NOMO-1 treated with dmso at 0.1 percent for 144 hours (cell line): ENCODE measurements at regions not wholly inside any gene's neighbourhood (a gene's known extent, or its start where the extent isn't known, plus 50 kb on each side); places are given as distances from the start of the nearest gene placed in this dataset.
"Not testable (repeated sequence)": the region's sequence is repeated elsewhere in the genome, so short reads cannot be mapped to it uniquely, and the experiment has no call there.

Experiments used
- DNase-seq: peaks from one replicate; lab custom pipeline; 2025; ENCODE audit not compliant: unreplicated experiment; lab: John Stamatoyannopoulos, UW

DNA sequence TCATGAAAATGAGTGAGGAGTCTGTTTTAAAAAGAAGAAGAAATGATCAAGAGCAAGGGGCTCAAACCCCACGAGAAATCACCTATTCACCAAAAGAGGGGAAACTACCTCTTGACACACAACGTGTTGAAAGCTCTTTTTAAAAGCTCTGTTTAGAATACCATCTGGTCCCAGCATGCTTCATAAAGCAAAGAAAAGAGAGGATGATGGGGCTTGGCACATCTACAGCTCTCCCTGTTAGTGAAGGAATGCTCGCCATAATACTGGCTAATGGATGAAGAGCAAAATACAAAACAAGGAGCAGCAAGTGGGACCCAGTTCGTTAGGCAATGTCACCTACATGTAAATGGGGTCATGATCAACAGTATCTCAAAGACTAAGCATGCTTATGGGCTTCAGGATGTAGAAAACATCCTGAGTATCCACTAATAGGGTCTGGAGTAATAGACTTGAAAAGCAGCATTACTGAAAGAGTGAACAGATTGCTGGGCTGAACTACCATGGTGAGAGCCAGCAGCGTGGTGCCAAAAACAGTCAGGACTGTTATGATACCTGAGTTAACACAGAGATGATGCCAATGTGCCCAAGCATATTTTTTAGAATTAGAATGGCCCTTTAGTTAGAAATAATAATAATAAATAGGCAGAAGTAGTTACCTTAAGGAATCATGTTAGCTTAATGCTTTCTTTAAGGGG lies 159.7 kb upstream of the POU1F1 start:
- no peak for DNase-seq

DNA sequence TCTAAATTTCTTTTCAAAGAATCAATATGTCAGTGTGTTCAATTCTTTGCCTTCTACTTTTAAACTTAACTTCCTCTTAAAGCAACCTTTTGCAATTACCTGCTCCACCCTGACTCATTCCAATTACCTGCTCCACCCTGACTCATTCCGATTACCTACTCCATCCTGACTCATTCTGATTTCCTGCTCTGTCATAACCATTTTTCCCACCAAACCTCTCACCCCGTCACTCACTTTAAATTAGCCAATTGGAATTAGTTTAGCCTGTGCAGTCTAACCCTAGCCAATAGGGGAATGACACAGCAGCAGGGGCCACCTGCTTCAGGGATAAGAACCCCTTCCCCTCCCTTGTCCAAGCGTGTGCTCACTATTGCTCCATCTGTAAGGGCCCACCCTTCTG lies 157.1 kb upstream of the POU1F1 start:
- DNase-seq = not testable (repeated sequence)

DNA sequence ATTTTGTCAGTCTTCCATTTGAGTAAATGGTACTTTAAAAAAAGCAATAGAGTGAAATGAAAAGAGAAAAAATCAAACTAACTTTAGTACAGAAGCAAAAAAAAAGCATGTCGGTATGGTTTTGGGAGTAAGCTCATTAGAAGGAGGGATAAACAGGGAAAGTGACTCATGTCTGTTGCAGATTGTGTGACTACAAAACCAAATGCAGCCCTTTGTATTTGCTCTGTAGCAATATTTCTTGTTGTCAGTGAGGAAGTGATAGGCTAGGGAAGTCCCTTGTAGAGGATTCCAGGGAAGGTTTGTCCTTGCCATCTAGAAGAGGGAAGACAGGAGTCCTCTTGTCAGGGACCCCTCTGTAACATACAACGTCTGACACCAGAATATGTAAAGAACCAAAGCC lies 150.5 kb upstream of the POU1F1 start:
- DNase-seq = no peak

DNA sequence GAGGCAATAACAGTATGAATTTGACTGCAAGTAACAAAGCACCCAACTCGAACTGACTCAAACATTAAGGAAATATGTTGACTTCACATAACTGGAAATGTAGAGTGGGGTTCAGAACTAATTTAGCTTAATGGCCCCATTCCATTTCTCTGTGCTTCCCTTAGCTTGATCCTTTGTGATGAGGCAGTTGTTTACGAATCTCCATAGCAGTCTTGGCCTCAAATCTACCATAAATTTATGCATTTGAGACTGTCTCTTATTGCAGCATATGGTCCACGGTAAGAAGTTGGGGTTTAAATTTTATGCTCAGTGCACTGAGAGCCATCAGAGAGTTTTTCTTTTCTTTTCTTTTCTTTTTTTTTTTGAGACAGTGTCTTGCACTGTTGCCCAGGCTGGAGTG lies 148.7 kb upstream of the POU1F1 start:
- DNase-seq = no peak

DNA sequence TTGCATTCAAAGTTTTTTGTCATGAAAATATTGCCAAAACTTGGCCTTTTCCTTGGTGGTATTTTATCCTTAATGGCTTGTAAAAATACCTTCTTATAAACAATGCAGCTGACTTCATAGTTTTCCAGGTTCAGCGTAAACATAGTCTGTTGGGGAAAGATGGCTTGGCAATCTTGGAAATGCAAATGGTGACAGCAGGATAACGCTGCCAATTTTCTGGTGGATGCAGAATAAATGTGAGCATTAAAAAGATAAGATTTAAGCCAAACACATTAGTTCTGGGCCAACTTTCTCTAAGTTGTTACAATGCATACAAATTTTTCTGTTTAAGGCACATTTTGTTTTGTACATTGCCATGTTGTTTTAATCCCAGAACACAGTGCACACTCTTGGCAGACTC lies 147.0 kb upstream of the POU1F1 start:
- DNase-seq = no peak

DNA sequence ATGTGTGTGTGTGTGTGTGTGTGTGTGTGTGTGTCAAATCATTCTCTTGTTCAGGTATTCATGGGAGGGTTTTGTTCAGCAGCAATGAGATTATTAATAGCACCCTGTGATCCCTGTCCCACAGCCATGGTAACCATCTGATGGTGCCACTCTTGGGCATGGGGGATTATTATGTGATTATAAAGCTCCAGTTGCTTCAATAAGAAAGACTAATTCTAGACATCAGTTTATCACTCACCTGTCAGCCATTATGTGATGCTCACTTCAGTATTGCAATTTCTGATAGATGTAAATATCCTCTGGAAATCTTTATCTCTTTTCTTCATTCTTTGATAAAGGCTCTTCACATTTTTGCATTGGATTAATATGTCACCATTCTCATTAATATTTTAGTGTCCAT lies 145.9 kb upstream of the POU1F1 start:
- no peak for DNase-seq

DNA sequence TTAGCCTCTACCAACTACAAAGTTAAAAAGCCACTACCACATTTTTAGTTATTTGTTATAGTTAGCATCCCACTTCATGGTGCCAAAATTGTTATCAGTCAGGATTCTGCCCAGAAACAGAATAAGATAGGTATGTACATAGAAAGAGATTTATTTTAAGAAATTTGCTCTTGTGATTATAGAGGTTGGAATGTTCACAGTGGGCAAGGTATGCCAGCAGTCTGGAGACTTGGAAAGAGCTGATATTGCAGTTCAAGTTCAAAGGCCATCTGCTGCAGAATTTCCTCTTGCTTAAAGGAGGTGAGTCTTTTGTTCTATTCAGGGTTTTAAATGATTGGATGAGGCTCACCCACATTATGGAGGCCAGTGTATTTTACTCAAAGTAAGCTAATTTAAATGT lies 143.8 kb upstream of the POU1F1 start:
- DNase-seq = no peak

DNA sequence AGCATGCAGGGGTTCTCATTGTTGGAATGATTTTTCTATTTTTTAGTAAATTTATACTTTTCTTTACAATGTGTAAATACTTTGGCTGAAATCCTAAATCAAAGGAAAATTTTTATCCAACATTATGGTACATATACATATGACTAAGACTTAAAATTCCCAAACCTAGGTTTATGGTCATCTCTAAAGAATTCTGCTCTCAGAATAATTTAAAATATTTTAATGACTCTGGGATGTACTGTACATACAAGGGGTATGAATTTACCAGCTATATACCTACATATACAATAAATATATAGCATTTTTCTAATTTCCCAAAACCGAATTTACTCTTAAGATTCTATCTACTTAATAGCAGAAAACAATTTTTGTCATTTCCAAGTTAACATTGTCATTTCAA lies 137.9 kb upstream of the POU1F1 start:
- no peak for DNase-seq

DNA sequence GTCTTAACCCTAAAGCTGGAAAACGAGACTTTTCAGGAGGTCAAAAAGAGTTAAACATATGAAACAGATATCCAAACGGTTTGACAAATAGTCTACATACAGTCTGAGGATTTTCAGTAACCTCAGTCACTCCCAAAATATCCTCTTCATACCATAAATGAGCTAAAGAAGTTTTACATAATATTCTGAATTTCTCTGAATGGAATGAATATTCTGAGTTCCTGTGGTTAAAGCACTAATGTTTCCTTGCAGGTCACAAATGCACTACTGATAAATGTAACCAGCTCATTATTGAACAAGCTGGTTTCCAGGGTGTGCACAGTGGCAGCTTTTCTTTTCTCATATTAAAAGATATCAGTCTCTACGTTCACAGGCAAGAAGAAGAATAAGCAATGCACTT lies 137.4 kb upstream of the POU1F1 start:
- DNase-seq = no peak

DNA sequence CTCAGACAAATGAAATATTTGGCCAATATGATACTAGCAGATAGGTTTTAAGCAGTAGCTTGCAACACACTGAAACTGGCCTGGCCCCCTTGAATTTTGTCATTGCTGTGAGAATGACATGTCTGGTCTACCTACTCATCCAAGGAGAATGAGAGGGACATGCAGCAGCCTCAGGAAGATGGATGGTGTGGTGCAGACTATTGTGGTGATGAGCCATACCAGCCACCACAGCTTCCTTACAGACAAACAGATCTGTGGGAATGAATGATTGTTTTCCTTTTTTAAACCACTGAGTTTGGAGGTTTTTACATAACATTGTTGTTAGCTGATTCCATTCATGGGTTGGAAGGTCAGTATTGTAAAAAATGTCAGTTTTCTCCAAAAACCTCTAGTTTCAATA lies 133.7 kb upstream of the POU1F1 start:
- no peak for DNase-seq

DNA sequence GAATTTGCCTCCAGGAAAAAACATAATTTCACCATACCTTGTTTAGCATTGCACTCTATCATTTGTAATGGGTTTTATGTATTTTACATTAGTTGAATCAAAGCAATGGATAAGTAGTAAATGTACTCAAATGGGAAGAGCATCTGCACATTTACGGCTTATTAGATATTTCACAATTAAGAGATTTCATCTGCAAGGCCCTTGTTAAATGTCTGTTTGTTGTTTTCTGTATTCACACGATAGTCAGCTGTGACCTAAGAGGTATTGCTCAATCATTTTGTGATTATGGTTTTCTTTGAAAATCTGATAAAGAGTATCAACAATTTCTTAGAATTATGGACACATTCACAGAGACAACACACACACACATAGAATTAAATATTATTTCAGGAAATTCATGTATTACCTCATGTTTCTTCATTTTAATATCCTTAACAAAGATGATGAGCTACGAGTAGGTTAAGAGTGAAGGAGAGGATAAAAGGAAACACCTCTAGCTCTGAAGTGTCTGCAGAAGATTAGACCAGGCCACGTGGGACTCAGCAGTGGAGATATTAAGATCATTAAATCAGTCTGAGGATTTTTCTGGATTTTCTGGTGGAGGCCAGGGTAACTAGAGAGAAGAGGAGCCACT lies 121.9 kb upstream of the POU1F1 start:
- DNase-seq = no peak

DNA sequence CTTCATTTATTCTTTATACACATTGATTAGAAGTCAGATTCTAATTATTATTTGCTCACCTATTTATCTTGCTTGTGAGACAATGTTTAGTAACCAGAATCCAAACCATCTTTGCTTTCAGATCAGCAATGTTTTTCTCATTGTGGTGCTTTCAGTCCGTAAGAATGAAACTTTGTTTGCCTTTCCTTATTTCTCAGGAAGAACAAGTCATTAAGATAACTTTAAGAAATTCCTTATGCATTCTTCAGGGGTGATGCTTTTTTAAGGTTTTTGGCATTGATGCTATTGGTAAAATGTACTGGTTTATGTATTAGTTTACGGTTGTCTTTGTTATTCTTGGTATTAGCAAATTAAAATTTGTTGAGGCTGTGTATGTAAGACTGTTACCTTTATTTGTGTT lies 120.8 kb upstream of the POU1F1 start:
- DNase-seq = no peak

DNA sequence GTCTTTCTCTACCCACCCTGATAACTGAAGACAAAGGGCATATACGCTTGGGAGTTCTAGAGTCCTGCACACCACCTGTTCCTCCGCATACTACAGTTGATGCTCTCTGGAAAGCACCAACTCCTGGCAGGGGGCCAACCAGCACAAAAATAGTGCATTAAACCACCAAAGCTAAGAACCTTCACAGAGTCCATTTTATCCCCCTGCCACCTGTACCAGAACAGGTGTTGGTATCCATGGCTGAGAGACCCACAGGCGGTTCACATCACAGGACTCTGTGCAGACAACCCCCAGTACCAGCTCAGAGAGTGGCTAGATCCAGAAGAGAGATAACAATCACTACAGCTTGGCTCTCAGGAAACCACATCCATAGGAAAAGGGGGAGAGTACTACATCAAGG lies 114.4 kb upstream of the POU1F1 start:
- DNase-seq = no peak

DNA sequence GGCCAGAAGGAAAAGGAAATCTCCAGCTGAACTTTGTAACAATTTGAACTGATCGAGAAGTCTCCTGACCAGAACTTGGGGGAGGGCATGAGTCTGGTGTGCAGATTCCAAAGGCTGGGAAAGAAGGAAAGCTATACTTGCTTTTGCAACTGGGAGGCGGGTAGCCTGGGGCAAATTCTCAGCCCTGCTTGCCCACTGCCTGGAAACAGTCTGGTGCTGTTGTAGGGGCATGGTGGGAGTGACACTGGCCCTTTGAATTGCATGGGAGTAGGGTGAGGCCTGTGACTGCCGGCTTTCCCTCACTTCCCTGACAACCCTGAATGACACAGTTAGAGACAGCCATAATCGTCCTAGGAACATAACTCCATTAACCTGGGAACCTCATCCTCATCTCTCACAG lies 114.0 kb upstream of the POU1F1 start:
- no peak for DNase-seq

DNA sequence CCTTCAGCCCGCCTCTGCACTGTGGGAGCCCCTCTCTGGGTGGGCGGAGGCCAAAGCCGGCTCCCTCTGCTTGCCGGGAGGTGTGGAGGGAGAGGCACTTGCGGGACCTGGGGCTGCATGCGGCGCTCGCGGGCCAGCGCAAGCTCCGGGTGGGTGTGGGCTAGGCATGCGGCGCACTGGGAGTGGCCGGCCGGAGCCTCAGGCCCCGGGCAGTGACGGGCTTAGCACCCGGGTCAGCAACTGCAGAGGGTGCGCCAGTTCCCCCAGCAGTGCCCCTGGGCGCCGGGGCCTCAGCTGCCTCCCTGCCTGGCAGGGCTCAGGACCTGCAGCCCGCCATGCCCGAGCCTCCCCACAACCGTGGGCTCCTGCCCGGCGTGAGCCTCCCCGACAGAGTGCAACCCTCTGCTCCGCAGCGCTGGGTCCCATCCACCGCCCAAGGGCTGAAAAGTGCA lies 98.9 kb upstream of the POU1F1 start:
- DNase-seq = no peak

DNA sequence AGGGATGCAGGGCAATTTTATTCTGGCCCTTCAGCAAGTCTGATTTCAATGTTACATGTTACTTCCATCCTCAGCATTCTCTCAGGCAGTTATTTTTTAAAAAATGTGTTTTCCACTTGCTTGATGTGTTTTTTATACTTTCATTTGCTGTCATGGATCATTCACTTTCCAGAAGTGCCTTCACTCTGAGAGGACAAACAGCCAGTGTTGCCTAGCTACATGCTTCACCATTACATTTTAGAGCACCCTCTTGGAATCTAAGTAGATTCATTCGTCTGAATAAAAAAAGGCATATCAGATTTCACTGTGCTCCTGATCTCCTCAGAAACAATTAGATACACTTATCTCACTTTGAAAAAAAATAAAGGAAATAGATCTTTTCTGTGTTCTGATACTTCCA lies 93.6 kb upstream of the POU1F1 start:
- DNase-seq = no peak

DNA sequence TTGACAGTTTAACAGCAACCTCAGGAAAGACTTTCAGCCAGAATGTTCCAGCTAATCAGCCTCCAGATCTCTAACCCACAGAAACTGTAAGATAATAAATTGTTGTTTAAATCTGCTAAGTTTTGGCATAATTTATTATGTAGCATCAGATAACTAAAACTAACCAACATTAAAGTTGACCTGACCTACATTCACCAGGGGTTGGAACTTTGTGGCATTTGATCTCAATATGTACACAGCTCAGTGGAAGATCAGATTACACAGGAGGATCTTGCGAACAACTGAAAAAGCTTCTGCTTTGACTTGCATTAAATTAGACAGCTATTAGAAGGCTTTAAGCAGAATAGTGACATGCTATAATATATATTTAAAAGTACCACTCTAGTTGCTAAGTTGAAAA lies 91.4 kb upstream of the POU1F1 start:
- DNase-seq = no peak

DNA sequence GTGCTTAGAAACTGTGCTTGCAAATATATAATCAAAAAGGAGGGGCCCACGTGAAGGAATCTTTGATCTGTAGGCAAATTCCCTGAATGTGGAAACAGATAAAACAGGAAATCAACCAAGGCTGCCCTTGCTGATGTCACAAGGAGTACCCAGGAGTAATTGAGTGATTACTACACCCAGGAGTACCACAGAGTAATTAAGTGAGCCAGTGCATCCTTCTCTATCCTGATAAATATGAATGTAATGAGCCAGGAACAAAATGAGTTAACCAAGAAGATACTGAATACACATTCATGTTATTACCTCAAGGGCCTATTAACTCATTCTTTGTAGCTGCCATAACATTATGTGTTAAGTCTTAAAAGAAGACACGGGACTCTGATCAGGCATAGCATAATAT lies 87.3 kb upstream of the POU1F1 start:
- DNase-seq = no peak

DNA sequence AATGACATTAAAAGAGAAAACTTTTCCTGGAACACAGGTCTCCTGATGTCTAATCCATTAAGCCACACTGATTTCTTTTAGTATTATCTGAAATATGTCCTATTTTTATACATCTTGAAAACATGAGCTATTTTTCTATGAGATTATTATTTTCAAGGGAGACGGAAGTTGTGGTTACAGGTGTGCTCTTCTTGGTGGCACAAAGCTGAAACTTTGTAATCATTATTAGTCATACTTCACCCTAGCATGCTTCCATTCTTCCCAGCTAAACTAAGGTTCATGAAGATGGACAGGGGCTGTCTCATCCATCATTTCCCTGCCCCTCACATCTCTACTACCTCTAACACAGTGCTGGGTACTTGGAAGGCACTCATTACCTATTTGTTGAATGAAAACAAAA lies 85.6 kb upstream of the POU1F1 start:
- DNase-seq = no peak

DNA sequence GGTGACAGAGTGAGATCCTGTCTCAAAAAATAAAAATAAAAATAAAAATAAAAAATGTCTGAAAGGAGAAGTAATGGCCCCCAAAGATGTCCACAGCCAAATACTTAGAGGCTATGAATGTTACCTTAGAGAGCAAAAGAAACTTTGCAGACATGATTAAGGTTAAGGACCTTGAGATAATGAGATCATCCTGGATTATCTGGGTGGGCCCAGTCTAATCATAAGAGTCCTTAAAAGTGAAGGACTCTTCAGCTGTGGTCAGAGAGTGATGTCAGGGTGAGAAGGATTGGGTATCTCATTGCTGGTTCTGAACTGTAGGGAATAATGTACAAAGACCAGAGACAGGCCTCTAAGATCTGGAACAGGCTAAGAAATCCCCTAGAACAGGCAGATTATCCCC lies 84.9 kb upstream of the POU1F1 start:
- no peak for DNase-seq

DNA sequence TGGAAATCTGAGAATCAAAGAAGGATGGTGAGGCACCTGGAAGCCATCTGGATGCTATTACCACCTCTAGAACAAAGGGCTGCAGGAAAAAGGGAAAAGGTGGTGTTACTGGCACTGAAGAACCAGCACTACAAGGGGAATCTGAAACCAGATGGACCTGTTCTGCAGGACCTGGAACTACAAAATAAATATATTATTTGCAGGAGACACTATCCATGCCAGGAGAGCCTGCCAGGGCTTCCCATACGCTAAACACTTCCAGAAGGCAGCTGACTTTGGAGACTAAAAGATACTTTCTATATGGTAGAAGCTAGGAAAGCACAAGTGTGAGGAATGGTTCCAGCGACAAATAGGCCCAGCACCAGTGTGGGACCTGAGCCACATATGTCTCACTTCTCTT lies 83.4 kb upstream of the POU1F1 start:
- no peak for DNase-seq

DNA sequence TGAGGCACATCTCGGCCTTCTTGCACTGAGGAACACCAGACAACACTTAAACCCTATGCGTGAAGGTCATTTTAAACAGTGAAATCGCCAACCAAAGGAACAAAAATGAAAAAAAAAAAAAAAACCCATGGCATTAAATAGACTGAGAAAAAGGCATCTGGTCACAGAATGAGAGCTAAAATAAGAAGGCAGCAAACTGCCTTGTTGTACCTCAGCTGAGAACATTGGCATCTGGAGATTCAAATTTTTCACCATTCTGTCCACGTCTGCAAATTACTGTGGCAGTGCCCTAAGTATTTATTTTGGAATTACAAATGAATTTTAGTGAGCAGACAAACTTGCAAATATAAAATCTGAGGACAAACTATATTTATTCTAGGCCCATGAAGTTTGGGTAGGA lies 82.6 kb upstream of the POU1F1 start:
- DNase-seq = no peak

DNA sequence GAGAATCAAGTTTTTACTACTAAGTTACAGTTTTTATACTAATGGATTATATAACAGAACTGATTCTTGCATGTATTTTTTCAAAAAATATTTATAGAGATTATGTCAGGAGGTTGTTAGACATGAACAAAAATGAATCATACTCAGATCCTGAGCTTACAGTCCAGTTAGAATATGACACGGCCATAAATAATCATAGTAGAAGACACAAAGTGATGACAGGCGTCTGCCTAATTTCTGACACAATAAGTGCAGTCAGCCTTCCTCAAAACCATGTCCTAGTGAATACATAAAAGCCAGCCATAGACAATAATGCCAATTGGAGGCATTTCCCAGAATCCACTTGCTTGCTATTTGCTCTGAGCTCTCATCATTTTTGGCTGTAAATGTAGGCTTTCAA lies 81.7 kb upstream of the POU1F1 start:
- no peak for DNase-seq
